ENCODE measurements at regions not wholly inside any gene's neighbourhood (a gene's known extent, or its start where the extent isn't known, plus 50 kb on each side); places are given as distances from the start of the nearest gene placed in this dataset.

DNA sequence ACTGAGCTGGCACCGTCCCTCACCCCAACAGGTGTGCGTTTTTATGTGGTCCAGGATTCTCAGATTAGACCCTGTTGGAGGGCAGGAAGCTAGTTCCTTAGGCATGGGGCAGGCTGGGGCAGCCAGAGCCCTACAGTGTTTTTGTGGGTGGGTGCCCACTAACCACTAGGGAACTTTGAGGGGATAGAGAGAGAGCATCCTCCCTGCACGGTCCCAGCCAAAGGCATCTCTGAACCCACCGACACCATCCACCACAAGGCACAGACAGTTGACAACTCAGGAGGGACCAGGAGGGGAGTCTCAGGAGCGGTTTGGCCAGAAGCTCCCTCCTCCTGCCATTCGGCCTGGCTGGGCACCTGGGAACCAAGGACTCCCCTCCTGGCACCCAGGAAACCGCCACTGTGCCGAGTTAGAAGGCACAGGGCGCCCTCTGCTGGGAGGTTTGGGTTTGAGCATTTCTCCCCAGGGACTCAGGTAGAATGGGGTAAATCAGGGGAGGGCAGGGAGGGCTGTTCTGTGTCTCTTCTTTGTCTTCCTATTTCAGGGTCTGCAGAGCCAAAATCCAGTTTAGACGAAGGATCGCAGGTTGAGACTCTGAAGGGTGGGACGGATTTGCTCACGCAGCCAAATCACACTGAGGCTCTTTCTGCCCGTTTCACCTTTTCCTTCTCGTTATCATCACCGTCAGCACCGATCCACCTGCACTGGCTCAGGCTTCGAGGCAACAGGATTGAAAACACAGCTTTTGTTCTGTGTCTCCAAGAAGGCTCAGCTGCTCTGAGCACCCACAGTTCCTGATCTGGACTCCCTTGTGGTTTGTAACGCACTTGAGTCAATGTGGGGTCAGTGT is 84.8 kb upstream of the COL13A1 start:
- DNase-seq = peak; percentile 82

DNA sequence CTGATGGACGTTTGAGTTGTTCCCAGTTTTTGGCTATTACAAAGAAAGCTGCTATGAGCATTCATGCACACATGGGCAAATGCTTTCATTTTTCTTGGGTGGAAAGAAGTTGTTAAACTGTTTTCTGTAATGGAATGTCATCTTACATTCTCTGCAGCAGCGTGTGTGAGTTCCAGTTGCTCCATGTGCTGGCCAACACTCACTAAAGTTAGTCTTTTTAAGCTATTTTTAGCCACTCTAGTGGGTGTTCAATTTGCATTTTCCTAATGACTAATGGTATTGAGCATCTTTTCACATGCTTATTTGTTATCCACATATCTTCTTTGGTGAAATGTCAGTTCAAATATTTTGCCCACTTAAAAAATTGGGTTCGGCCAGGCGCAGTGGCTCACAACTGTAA is 82.8 kb upstream of the COL13A1 start:
- DNase-seq = no peak

DNA sequence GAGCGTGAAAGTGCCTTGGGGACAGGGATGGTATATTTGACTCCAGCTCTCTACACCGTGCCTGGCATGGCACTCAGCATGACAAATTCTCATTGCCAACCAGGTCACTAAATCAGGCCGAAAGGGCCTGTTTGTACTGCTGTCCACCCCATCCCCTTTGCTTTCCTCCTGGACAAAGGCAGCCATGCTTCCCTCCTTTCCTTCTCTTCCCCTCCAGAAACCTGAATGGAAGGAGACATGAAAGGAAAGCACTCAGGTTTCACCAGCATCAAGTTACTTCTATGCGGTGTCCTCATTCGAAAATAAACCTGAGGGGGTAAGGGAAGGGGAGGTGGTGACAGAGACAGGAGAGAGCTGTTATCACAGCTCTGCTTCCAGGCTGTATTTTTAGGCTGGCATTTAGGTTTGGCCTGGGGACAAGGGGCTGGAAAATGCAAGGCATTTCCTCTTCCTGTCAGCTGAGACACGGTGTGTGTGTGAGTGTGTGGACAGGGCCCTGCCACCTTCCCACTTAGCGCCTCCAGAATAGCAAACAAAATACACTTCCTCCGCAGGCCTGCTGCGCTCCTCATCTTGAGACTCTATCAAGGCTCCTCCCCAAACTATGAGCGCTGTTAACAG is 79.9 kb upstream of the COL13A1 start:
- DNase-seq = no peak

DNA sequence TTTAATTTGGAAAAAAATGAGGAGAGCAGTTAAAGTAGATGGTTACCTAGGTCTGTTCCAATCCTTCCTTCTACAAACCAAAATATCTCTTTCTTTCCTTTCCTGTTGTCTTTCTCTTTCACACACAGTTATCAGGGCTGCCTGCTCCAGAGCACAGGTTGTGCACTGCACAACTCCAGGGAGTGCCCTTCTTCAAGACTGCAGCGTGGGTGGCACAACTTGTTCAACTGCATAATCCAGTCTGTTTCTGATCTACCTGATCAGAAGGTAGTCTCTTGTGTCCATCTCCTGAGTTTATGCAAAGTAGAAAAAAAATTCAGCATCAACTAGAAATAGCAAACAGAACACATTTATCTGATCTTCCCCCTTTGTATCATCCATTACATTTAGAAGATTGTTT is 78.1 kb upstream of the COL13A1 start:
- DNase-seq = no peak

DNA sequence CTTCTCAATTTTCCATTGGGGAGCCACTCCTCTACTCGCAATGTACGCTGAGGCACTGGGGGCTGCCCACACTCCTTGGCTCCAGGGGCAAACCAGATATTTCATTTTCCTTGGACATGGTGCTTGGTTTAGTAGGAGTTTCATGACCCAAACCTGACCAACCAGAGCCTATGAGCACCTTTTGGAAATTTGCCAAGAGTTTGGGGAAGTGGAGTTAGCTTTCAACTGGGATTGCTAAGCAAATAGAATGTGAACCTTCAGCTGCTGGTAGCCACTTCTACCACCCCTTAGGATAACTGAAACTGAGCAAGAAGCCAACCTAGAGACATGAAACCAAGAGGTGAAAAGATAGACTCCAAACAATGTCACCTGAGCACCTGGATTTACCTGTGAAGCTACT is 74.9 kb upstream of the COL13A1 start:
- DNase-seq = no peak

DNA sequence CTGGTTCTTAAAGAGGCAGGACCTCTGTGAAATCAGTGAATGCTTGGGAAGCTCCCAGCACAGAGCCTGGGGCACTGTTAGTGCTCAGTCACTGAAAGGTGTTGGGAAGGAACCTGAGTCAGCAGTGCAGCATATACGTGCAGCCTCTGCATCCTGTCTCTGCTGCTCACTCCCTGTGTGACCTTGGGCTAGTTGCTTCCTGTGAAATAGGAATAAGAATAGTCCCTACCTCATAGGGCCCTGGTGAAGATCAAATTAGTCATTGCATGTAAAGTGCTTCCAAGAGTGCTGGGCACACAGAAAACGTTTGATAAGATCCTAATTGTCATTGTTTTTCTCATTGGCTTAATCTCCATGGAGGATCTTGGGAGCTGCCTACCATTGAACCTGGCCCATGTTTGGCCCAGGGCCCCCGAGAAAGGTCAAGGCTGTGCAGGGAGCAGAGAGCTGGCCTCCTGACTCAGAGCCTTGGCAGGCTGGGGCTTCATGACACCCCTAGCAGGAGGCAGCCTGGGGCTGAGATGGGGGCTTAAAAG is 73.3 kb upstream of the COL13A1 start:
- DNase-seq = no peak

DNA sequence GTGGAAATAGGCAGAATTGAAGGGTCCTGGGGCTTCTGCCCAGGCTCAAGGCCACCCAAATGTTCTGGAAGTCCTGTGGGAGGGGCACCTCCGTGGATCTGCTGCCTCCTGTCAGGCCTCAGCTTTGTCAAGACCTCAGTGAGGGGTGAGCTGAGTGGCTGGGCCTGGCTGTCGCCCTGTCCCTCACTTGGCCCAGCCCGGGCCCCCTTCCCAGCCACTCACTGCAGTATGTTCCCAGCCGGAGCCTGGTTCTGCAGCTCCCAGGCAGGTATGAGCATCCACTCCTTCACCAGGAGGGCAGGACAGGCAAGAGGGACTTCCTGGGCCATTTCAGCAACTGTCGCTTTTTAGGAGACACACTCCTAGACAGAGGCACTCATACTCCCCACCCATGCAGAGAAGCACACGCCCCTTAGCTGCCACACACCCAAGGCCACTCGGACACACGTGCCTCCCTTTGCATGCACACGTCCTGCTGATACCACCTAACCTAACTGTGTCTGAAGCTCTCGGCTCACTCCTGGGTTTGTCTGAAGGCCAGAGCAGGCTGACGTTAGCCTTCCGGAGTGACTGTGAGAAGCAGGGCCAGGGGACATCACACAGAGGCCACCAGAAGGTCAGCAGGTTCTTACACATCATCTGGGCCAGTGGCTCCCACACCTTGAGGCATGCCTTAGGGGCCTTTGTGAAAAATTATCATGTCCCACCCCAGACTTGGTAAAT is 72.2 kb upstream of the COL13A1 start:
- no peak for DNase-seq

DNA sequence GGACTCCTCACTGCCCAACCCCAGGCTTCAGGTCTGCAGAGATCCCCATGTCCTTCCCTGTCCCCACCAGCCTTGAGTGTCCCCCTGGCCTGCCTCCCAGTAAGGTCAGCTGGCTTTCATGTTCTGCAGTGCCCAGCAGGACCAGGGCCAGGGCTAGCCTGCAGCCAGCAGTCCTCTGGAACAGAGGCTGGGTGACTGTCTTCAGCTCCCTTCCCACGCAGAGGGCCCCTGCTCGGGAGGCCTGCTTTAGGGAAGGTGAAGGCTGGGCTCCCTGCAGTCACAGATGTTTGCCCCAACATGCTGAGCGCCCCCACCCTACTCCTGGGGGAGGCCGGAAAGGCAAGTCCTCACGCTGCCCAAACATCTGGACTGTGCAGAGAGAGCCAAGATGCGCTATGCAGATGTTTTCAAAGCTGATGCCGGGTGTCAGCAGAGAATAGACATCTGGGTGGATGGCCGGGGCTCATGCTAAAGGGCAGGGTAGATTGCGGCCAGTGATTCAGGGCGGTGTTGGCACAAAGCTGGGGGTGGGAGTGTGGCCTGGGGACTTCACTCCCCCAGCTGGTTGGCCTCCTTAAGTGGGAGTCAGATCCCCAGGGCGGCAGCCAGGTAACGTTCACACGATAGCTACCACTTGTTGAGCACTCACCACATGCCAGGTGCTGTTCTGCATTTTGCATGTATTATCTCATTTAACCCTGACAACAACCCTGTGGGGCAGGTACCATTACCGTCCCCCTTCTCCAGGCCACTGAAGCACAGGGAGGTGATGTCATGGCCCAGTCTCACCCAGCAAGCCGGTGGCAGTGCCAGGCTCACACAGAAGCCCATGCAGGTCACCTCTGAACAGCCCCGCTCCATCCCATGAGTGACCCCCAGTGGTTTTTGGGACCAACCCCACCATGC is 71.2 kb upstream of the COL13A1 start:
- no peak for DNase-seq

DNA sequence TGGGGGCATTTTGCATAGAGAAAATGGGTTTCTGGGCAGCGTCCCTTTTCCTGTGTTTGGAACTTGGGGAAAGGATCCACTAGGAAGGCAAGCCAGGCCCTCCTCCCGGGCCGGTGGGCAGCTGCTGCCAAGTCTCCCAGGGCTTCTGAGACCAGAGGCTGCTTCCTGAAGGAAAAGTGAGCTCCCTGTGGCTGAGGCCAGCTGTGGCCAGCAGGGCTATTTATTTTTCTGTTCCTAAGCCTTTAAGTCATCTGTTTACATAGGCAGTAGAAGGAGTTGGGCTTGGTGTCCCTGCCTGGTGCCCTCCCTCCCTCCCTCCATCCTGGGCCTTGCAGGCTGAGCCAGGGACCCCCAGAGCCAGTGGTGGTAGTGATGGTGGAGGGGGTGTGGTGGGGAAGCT is 70.5 kb upstream of the COL13A1 start:
- DNase-seq = no peak

DNA sequence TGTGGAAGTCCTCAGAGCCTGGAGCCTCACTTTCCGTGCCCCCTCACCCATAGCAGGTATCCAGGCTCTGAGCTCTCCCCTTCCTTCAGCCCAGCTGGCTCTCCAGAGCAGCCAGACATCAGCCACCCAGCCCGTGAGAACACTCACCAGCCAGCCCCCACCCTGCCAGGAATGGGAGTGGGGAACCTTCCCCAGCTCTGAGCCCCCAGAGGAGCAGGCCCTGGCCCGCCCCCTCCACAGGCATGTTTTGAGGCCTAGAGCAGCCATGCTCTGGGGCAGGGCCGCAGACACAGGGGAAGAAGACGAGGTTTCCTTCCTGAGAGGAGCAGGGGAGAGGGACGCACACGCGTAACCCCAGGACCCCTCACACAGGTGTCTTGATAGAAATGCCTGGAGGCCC is 70.0 kb upstream of the COL13A1 start:
- DNase-seq = no peak

DNA sequence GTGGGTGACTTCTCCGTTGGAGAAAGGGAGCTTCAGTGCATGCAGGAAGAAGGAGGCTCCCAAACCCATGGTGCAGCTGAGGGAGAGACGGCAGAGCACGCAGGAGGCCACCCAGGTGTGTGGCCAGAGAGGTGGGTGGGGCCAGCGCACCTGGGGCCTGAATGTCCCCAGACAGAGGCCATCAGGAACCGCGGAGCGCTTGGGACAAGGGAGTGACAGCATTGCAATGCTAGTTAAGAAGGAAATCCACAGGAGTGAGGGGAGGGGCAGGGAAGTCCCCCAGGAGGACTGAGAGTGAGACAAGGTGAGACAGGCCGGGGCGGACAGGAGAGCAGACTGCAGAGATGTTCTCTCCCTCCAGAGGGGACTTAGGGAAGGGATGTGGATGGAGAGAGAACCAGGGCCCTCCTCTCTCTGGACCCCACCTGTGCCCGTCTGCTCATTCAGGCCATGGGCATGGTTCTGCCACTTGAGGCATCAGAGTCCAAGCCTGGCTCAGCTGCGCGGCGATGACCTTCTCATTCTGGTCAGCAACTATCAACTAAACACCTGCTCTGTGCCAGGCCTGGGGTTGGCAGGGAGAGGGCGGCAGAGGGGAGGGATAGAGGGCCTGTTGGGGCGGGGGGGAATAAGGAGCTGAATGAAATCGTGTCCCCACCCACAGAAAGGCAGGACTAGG is 69.4 kb upstream of the COL13A1 start:
- DNase-seq = no peak

DNA sequence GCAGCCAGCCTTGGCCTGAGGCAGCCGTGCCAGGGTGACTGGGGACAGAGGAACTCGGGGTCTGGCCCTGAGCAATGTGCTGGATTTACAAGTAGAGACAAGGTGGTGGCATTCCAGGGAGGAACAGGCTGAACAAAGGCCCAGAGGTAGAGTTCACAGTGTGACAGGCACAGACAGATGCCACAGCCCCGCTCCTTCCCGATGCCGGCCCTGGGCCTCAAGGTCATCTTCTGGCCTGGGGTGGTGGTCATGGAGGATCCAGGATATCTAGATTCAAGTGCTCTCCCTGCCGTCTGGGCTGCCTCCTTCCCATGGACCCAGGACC is 68.9 kb upstream of the COL13A1 start:
- DNase-seq = no peak

DNA sequence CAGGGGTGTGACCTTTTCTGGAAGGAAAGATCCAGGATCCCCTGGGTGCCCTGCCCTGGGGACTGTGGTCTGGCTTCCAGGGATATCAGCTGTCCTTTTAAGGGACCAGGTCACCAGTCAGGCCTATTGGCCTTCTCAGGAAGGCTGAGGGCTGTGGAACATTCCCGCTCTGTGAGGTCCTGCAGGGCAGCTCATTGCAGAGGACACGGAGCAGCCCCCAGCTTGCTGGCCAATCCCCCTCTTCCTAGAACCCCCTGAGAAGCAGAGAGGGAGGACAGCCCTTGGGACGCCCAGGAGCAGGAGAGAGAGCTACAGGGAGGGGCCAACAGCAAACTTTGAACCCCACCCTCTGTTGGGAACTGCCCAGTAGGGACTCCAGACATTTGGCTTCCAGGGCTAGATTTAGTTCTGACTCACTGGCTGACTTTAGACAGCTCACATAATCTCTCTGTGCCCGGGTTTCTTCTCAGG is 67.9 kb upstream of the COL13A1 start:
- DNase-seq = no peak

DNA sequence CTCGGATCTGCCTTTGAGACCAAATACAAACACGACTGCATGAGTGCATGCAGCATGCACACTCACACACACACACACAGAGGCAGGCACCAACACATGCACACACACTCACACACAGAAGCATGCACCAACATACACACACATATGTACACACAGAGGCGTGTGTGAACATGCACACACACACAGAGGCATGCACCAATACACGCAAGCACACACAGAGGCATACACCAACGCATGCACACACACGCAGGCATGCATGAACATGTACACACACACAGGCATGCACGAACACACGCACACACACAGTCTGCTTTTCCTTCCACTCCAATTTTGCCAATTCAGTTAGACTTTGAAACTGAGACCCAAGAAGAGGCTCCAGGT is 67.3 kb upstream of the COL13A1 start:
- no peak for DNase-seq

DNA sequence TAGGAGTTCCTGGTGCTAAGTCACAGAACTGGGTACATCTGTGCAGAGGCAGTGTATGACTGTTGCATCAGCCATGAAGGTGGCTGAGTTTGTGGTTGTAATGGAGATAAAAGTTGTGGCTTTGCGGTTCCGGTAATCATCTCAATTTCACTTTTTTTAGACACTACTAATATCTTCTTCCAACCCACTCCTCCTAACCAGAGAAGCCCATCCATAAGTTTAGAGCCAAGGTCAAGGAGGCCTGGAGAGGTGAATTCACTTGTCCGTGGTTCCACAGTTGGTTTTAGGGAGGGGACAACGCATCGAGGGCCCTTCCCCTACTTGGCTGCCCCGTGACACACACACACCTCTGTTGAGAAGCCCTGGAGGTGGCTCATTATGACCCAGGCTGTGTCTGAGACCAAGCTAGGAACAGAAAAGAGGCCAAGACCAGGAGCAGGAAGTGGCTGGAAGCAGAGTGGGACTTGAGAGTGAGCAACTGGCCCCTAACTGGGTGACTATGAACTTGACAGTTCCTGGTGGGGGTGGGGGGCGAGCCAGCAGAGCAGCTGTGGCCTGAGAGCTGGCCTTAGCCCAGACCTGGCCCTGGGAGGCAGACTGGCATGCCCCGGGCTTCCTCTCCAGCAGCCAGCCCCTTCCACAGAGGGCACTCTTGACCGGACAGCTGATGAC is 66.8 kb upstream of the COL13A1 start:
- DNase-seq = no peak

DNA sequence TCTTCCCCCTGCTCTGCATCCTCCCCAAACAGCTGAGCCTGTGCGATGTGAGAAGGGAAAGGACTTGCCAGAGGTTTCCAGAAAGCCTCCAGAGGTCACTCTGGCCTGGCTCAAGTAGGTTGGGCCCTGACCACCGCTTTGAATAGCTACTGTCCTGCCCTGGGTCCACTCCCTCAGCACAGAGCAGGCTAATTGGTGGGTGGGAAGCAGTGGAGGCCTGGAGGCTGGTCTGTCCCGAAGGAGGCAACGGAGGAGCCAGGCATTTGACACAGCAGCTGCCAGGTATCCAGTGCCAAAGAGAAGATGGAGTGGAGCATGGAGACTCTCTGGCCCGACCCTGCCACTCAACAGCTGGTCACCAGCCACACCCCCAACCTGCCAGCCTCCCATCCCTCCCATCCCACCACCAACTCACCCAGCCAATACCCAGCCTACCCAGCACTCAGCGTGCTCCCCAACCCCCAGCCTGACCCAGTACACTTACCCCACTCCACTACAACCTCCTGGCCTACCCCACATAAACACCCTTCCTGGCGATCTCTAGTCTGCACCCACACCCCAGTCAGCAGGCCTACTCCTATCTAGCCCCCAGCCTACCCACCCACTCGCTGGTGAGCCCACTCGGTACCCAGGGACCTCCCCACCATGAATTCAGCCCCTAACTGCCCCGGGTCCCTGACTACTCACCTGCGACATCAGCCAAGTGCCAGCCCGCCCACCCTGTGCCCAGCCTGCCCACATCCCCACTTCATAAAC is 64.6 kb upstream of the COL13A1 start:
- DNase-seq = no peak

DNA sequence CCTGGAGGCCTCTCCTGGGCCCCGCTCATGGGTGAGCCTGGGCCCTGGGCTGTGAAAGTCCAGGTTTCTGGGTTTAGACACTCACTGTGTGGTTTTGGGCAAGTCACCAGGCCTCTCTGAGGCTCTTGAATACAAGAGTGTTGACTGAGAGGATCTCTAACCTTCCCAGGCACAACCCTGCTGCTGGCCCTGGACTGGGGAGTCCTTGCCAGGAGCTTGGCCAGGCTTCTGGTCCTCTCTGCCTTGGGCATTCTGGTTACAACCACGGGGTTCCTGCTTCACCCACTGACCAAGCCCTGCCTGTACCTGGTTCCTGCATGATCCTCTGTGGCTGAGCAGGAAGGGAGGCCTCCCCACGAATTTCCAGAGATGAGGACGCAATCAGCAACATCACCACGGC is 63.6 kb upstream of the COL13A1 start:
- DNase-seq = no peak

DNA sequence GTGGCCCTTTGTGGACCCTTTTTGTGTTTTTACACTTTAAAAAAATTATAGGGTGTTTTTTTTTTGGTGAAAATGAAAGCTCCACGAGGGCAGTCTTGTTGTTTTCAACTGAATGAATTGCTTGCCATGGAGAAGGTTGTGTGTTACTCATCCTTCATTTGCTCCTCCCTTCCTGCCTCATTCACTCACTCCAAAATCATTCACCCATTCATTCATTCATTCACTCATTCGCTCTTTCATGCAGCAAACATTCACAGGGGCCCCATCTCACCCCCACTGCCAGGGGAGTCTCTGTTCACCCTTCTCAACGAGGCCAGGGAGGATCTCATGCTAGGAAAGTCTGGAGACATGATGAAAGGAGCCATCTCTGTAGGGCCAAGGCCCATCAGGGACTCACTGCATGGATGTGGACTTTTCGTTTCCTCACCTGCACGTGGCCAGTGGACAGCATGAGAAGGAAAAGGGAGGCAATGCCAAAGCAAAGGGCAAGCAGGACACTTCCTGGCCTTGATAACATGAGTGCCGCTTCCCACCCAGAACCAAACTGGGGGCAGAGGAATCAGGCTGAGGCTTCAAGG is 62.8 kb upstream of the COL13A1 start:
- no peak for DNase-seq

DNA sequence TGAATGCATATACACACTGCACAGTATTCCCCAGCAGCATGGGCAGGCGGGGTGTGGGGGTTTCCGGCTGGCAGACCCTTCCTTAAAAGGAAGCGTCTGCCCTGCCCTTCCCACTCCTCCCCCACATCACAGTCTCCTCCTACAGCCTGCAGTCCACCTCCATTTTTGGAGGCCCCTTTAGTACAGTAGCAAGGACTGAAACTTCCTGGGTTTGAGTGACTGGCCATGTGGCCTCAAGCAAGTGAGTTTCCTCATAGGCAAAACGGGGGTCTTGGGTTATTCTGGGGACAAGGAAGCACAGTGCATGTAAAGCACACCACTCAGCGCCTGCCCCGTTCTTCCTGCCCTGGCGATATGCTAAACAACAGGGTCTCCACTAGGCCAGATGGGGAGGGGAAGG is 62.1 kb upstream of the COL13A1 start:
- DNase-seq = no peak

DNA sequence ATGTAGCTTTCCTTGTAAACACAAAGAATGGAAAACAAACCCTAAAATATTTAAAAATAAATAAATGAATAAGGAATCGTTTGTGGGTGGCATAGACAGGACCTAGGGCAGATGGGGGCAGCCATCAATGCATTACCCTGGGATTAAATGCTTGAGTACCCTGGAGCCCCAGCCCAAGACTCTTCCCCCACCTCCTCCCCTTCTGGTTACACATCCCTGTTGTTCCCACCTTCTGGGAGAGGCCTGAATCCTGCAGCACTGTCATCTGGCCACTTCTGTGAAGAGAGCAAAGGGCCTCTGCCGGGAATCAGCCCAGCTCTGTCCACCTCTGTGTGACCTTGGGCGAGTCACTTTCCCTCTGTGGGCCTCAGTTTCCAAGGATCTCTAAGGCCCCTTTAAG is 61.6 kb upstream of the COL13A1 start:
- DNase-seq = no peak

DNA sequence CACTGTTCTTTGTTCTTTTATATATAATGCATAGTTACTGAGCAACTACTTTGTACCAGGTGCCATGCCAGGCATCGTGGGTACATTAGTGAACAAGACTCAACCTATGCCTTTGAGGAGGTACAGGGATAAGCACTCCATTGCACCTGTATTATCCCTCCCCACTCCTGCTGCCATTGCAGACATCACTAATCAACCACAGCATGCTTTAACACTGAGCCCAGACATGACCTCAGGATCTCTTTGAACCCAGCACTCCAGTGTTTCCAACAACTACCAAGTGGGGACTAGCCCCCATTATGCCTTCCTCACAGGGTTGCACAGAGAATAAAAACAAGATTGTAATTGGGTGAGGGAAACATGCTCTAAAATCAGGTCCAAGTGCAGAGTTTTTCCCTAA is 60.5 kb upstream of the COL13A1 start:
- no peak for DNase-seq

Measured in 8988T (cell line).